GM19395 (cell line): ENCODE measurements at regions not wholly inside any gene's neighbourhood (a gene's known extent, or its start where the extent isn't known, plus 50 kb on each side); places are given as distances from the start of the nearest gene placed in this dataset.
"Not testable (repeated sequence)": the region's sequence is repeated elsewhere in the genome, so short reads cannot be mapped to it uniquely, and the experiment has no call there.

Experiments
- ATAC-seq: cut with Tn5 transposase; IDR thresholded peaks from one replicate; pipeline ENCODE4 v1.9.1; 2021; ENCODE audit warnings: mild to moderate bottlenecking, moderate library complexity; ENCODE audit not compliant: unreplicated experiment

DNA sequence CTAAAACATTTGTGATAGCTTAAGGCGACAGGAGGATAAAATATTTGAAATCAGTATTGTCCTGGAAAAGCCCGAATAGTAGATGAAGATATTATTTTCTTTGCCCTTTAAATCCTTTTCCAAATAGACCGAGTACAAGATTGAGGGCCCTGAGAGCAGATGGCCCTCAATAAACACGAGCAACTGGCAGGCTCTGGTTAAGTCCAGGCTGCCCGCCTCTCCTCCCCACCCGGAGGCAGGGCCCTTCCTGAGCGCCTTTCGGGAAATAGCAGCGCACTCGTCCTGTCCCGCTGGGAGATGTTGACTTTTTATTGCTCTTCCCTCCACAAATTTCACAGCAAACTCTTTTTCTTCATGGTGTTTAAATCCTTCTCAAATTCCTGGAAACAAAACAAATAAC lies 50.8 kb upstream of the MAX start:
- no peak for ATAC-seq

DNA sequence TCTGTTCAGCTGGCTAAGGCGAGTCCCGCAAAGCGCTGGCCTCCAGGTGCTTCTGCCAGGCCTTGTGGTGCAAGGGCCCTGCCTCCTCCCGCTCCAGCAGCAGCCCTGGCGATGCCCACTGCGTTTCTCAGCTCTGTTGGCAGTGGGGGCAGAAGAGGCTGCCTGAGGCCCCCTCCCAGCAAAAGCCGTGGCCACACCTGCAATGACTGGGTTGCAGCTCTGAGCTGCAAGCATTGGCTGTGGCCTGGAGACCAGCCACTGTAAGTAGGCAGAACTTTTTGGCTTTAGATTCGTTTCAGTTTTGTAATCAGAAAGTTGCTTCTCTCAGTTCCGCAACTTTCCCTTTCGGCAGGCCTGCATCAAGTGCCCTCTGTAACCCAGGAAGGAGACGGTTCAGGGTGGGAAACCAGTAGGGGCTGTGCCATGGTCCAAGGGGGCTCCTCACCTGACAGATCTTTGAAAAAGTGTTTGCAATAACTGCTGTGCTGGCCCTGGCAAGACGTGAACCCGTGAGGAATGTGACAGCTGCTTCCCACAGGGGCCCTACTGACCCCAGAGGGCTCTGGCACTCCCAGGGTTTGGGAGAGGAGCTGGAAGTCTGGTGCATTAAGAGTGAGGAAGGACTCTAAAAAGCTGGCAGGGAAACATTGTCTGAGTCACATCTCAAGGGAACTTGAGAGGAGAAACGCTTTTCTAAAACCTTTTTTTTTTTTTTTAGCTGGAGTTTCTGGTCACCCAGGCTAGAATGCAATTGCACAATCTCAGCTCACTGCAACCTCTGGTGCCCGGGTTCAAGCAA lies 54.5 kb upstream of the MAX start:
- ATAC-seq = peak; percentile 75

DNA sequence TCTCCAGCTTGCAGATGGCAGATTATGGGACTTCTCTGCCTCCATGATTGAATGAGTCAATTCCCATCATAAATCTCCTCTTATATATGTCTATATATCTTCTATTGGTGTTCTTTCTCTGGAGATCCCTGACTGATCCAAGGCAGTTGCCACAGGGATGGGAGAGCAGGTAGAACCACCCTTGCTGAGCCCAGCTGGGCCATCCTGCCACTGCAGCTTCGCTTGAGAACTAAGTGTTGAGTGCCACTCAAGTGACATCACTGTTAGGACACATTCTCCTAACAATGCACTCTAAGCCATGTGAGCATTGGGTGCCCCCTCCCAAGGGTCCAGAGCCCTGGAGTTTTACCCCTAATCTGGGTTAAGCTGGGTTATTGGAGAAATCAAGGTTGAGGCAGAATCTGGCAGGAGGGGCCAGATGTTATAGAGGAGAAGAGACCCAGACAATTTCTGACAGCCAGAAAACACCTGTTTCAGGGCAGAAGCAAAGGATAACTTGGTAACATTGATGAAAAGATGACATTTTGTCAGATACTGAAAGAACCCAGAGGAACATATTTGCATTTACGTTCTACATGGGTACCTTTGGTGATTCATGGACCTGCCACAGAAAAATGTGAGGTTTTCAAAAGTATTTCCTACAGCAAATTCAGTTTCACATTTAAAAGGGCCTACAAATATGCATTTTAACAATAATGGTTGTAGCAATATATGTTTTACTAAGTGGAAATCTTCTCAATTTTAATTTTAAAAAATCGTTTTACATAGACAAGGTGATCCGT lies 57.2 kb upstream of the MAX start:
- ATAC-seq = peak; percentile 73

DNA sequence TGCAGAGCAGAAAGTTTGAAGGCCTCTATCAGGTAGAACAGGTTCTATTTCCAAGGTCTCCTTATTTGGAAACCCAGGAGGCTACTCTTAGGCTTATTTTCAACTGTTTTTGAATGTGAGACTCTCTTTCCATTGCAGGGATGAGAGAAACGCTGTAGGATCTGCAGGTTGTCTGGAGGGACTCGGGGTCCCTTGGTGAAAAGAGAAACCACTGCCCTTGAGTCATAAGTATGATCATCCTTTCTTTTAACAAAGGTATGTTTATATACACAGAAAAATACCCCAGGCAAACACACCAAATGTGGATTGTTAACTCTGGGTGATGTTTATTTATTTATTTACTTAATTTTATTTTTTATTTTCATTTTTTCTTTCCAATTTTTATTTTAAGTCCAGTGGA lies 57.8 kb upstream of the MAX start:
- no peak for ATAC-seq

DNA sequence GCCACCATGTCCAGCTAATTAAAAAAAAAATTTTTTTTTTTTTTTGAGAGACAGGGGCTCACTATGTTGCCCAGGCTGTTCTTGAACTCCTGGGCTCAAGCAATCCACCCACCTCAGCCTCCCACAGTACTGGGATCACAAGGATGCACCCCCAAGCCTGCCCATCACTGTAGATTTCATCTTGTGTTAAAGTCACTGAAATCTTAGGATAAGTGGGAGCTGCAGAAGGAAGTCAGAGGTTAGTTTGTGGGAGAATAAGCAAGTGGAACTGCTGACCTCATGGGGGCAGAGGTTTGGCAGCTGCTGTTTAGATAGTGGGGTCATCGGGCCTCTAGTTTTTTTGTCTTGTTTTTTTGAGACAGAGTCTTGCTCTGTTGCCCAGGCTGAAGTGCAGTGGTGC lies 59.7 kb upstream of the MAX start:
- ATAC-seq = no peak

DNA sequence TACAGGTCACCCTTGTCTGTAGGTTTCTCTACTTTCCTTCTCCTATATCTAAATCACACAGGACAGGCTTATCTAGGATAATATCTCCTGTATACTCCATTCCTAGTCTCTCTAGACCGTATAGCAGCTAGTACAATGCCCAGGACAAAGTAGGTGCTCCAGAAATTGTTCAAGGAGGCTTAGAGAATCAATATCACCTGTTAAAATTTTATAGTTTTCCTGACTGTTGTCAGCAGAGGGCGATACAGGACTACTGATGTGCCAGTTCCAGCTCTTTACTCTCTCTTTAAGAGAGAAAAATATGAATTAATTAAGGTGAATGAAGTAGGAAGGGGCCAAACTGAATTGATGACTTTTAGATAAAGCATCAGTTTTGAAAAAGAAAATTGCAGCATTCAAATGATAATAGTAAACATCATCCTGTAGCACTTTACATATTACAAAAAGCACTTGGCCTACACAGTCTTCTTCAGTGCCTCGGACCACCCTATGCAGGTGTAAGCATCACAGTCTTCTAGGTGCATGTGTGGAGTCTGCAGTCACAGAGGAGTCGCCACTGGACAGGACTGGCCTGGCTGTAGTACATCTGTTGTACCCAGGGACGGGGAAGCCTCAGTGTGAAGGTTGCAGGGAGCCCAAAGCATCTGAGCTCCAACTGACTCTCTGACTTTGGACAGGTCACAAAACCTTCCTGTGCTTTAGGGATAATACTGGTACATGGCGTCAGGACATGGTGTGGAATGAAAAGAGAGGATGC lies 61.9 kb upstream of the MAX start:
- no peak for ATAC-seq

DNA sequence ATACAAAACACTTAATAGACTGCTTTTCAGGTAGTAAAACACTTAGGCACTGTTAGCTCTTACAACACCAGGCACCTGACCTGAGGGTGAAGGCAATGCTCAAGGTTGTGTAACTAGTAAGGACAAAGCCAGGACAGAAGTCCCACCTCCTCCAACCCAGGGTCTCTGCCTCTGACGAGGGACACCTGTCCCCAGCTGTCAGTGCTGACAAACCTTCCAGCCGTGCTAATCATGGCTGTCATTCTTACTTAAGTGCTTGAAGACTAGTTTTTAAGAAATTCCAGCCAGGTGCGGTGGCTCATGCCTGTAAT lies 62.5 kb upstream of the MAX start:
- no peak for ATAC-seq

DNA sequence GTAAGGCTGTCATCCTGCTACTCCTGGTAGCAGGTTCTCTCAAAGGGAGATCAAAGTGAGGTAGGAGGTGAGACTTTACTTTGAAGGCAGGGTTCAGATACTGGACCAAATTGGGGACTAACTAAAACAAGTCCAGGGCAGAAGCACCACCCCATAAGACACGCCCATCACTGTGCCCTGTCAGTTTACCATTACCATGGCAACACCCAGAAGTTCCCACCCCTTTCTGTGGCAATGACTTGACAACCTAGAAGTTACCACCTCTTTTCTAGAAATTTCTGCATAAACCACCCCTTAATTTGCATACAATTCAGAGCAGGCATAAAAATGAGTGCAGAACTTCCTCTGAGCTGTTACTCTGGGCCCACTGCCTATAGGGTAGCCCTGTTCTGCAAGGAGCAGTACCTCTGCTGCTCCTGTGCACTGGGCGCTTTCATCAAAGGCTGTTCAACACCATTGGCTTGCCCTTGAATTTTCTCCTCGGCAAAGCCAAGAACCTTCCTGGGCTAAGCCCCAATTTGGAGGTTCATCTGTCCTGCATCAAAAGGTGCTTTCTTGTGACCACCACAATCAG lies 64.8 kb upstream of the MAX start:
- ATAC-seq = no peak

DNA sequence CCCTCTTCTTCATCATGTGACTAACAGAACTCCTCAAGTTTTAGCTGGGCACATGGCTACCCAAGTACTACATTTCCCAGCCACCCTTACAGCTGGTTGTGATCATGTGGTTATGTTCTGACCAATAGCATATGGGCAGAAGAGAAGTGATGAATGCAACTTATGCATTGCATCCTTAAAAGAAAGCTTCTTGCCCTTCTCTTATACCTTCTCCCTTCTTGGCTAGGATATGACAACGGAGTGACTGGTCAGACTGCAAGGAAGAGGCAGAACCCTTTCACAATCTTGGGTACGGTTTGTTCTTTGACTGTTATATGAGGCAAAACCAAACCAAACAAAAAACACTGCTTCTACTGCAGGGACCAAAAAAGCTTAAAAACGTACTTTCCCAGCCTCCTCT lies 66.5 kb upstream of the MAX start:
- no peak for ATAC-seq

DNA sequence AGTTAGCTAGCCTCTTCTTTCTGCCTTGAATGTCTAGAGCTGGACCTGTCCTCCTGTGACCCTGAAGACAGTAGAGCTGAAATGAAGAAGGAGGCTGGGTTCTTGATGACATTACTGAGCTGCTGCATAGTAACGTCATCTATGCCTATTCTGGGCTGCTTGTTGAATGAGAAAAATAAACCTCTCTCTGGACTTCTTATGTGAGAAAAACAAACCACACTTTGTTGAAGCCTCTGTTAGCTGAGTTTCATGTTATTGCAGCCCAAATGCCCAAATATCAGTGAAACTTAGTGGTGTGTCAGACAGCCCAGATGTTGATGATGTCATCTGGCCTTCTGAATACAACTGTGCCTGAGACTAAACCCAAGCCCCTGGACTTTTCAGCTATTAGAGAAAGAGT lies 67.0 kb upstream of the MAX start:
- ATAC-seq = peak; percentile 84

DNA sequence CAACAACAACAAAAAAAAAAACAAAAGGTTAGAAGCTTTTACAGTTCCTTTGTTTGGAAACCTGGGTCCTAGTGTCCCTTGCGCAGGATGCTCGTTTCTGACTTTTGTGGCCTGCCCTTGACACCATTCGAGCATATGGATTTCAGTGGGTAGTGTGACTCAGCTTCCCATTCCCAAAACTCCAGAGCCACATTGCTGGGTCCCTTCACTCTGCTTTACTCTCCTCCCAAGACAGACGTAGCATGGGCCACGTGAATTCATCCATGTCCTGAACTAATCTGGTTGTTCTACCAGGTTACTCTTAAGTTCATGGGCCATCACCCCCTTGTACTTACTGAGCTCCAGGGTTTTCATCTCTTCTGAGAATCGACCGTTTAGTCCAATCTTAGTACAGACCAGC lies 68.0 kb upstream of the MAX start:
- no peak for ATAC-seq

DNA sequence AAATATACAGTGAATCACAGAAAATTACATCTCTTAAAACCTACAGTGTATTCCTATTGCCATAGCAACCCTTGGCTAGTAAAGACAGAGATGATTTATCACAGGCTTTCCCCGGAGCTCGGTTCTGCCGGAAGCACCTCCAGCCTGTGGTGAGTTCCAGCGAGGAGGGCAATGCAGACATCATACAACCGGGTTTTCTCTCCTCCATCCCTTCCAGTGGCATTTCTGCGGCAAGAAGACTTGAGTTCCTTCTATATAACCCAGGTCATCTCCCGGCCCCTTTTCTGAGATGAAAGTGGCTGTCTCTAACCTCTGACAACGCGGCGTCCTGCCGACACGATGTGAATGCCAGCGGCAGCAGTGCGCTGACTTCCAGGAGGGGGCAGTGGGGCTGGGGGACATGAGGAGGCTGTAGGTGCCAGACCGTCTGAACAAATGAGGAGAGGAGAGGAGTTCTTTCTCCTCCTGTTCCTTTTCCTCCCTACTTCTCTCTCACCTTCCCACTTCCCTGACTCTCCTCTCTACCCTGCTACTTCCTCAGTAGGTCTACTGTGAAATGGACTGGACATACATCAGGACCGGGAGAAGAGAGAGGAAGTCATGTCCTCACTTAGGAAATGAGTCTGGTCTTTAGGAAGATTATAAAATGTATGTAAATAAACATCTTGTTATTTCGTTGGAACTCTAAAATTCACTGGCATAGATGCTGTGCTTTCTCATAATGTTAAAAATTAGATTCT lies 68.6 kb upstream of the MAX start:
- ATAC-seq = no peak

DNA sequence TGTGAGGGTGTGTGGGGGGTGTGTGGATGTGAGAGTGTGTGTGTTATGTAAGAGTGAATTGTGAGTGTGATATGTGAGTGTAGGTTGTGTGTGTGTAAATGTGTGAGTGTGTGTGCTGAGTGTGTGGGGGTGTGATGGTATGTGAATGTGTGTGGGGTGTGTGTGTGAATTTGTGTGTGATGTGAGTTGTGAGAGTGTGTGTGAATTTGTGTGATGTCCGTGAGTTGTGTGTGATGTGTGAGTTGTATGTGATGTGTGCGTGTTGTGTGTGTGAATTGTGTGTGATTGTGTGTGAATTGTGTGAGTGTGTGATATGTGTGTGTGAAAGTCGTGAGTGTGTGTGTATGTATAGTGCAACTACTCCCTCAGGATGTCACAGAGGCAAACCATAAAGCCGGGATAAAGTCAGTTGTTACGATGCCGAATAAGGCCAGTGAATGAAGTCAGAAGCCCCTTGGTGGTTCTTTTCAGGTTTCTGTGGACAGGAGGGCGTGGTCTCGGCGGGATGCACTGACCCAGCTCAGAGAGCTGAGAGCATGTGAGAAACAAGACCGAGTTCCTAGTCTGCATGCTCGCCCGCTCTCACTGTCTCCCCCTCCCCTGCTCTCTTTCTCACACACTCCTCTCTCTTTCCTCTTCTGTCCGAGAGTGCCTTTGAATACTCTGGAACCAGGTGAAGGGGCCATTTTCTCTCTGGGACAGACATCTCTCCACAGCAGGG lies 71.8 kb upstream of the MAX start:
- ATAC-seq = no peak

DNA sequence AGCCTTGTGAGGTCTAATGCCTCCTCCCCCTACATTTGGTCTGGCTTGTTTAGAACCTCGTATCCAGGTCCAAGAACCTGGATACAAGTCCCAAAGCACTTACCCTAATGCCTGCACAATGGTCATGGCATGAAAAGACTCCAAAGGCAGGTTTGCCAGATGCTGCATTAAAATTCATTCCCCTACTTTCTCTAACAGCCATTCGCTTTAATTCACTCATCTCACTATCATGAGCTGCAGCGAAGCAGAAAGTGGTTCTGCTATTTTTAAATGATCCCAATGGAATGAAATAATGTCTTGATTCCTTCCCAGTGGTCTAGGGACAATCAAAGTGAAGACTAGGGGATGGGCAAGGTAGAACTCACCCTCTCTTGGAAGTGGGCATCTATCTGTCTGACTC lies 72.5 kb upstream of the MAX start:
- ATAC-seq = no peak

DNA sequence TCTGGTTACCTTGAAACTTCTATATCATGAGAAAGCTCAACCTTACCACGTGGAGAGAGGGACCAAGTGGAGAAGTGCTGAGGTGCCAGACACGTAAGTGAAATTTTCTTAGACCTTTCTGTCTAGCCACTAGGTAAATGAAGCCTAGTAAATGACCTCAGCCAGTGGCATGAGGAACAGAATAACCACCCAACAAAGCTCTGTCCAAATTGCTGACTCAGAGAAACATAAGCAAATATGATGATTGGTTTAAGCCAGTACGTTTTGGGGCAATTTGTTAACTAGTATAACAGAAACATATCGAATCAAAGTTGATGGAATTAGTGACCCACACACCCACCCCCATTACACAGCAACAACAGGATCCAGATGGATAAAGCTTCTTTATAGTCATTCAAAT lies 75.2 kb upstream of the MAX start:
- no peak for ATAC-seq

DNA sequence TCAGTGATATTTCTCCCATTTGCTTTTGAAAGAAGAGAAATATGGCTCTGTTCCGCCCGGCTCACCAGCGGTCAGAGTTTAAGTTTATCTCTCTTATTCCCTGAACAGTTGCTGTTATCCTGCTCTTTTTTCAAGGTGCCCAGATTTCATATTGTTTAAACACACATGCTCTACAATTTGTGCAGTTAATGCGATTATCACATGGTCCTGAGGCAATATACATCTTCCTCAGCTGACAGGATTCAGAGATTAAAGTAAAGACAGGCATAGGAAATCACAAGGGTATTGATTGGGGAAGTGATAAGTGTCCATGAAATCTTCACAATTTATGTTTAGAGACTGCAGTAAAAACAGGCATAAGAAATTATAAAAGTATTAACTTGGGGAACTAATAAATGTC lies 76.9 kb upstream of the MAX start:
- ATAC-seq = not testable (repeated sequence)

DNA sequence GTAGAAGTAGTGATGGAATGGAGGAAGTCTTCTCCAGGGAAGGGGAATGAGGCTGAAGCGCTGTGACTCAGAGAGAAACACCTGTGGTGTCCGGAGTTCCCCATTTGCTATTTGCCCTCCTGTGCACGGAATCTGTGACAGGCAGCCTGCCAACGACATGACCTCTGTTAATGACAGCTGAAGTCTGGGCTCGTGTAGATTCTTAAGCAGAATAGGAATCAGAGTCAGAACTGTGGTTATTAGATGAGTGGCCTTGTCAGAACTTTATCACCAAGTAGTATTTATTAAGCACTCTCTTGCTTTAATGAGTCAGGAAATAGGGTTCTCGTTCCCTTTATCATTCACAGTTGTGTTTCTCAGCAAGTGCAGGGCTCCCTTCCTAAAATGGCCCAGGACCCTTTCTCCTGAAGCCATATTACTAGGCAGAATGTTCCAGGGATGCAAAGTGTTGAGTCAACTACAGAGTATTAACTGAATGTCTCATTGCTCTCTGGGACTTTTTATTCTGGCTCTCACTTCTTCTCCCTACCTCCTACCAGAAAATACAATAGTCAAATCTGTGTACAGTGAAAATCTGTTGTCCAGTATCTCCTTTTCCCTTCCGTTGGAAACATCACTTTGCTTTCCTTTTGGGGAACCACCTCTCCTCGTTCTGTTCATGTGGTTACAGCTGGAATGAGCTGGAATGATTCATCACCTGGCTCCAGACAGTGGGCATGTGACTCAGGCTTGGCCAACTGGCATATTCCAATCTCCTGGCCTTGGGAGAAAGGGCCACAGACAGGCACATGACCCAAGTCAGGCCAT lies 77.8 kb upstream of the MAX start:
- ATAC-seq = peak; percentile 93

DNA sequence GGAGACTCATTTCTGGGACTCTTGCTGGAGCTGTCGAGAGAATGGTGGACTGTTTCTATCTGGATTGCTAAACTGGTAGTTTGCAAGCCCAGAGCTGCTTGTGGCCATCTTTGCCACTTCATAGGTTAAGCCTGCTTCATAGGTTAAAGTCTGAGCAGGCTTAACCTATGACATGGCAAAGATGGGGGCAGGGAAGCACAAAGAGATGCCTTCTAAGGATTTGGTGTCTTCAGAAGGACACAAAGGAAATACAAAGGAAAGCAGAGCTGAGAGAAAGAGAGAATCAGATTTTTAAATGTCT lies 78.4 kb upstream of the MAX start:
- ATAC-seq = peak; percentile 5

DNA sequence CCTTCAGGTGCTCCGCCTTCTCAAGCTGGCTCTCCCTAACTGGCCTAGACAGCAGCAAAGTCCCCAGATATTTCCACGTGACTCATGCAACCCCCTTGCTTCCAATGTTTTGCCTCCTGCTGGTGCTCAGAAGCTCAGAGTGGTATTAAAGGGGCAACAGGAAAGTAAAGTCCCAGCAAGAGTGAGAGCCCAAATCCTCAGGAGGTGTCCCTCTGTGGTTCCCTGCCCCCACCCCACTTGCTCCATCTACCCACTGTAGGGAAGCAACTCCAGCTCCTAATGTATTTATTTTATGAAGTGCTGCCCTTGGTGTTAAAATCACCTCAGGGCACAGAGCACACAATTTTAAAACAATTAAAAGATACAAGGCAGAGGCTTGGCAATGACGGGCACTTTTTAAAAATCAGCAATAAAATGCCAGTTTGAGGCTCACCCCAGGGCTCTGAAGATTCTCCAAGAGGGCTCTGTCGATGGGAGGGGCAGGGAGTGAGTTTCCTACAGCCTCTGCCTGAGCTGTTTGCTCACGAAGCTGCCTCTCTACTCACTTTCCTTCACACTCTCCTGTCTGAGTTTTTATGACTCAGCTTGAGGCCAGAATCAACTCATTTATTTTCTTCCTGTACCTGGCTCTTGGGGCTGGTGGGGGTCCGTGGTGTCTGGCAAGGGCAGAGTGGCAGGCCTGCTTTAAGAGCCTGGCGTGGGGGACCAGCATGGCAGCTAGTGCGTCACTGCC lies 81.9 kb upstream of the MAX start:
- ATAC-seq = no peak
